ENCODE measurements at regions not wholly inside any gene's neighbourhood (a gene's known extent, or its start where the extent isn't known, plus 50 kb on each side); places are given as distances from the start of the nearest gene placed in this dataset.

DNA sequence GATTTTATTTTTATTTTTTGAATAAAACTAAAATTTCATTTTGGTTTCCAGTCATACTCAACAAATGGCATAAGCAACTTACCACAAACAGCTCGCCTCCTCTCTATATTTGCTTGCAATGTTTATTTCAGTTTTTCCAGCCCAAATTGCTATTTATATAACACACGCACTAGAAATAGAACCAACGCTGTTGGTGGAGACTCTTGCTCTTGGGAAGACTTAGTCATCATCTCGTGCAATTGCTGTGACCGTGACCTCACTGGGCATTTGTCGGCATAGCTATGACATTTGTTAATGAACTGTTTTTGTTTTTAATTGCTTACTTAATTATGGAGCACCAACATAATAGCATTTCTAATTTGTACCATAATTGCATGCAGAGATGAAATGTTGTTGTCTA, 153.1 kb upstream of the OTX2 start:
- 74 to 82% methylated on average over 6 of the region's 6 CpGs for WGBS, 2 donors
- H3K9me3 ChIP-seq: no peaks in the 10 kb centered on the region
- no peak overlapping the region for H3K4me3 ChIP-seq
- DNase-seq (no peak), ATAC-seq (ENCODE audit: low FRiP score in 2 of 2) (no peak)
- TF ChIP-seq CTCF (IDR thresholded peaks at IDR 0.05) (no peak), POLR2AphosphoS5 (IDR thresholded peaks at IDR 0.05) (no peak), POLR2A (IDR thresholded peaks at IDR 0.05) (no peak), EP300 (IDR thresholded peaks at IDR 0.05) (no peak)
- H3K36me3 ChIP-seq: no peaks in the 10 kb centered on the region
- H3K27me3 ChIP-seq: no peaks in the 10 kb centered on the region
- no peaks in the 10 kb centered on the region for H3K4me1 ChIP-seq
- H3K27ac ChIP-seq: no peak overlapping the region

- Histone ChIP-seq H3K27me3 (no peaks in the 10 kb centered on the region), H3K27ac (no peak overlapping the region), H3K9me3 (no peaks in the 10 kb centered on the region), H3K4me1 (no peaks in the 10 kb centered on the region), H3K36me3 (no peaks in the 10 kb centered on the region), H3K4me3 (no peak overlapping the region)
- no peak for TF ChIP-seq CTCF (IDR thresholded peaks at IDR 0.05)
- TF ChIP-seq POLR2AphosphoS5 (IDR thresholded peaks at IDR 0.05): no peak
- TF ChIP-seq POLR2A (IDR thresholded peaks at IDR 0.05): no peak
- no peak for TF ChIP-seq EP300 (IDR thresholded peaks at IDR 0.05)
- DNase-seq (no peak), ATAC-seq (ENCODE audit: low FRiP score in 2 of 2) (no peak)
- 64 to 73% methylated on average over 4 of the region's 4 CpGs for WGBS, 2 donors
Measured at GRCh38 chr14:56962444-56963080, 152.3 kb upstream of the OTX2 start.

DNA sequence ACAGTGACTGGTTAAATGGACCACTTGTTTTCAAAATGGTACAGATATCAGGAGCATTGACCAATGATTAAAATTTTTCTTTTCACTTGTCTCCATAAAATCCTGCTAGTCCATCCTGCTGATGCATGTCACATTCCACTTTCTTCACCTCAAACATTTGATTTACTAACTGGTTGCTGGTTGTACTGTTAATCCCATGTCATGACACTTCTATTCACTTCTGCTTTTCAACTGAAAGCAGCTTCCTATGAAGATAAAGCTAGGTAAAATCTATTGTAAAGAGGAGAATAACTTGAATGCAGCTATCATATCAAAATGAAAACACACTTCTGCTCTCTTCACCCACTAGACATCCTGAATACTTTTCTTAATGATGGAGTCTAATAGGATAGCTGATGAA, 149.6 kb upstream of the OTX2 start:
- TF ChIP-seq CTCF (IDR thresholded peaks at IDR 0.05) (no peak), POLR2AphosphoS5 (IDR thresholded peaks at IDR 0.05) (no peak), EP300 (IDR thresholded peaks at IDR 0.05) (no peak), POLR2A (IDR thresholded peaks at IDR 0.05) (no peak)
- H3K4me1 ChIP-seq: no peaks in the 10 kb centered on the region
- no peaks in the 10 kb centered on the region for H3K36me3 ChIP-seq
- H3K27me3 ChIP-seq: no peaks in the 10 kb centered on the region
- no peak overlapping the region for H3K4me3 ChIP-seq
- H3K27ac ChIP-seq: no peak overlapping the region
- DNase-seq (no peak), ATAC-seq (ENCODE audit: low FRiP score in 2 of 2) (no peak)
- H3K9me3 ChIP-seq: no peaks in the 10 kb centered on the region

- no peaks in the 10 kb centered on the region for H3K27me3 ChIP-seq
- TF ChIP-seq EP300 (IDR thresholded peaks at IDR 0.05): no peak
- TF ChIP-seq POLR2AphosphoS5 (IDR thresholded peaks at IDR 0.05): no peak
- TF ChIP-seq CTCF (IDR thresholded peaks at IDR 0.05): no peak
- no peak for TF ChIP-seq POLR2A (IDR thresholded peaks at IDR 0.05)
- no peaks in the 10 kb centered on the region for H3K4me1 ChIP-seq
- no peak overlapping the region for H3K4me3 ChIP-seq
- H3K9me3 ChIP-seq: no peaks in the 10 kb centered on the region
- no peak overlapping the region for H3K27ac ChIP-seq
- H3K36me3 ChIP-seq: no peaks in the 10 kb centered on the region
- DNase-seq: no peak
- no peak for ATAC-seq (ENCODE audit: low FRiP score in 2 of 2)
Measured at GRCh38 chr14:56959121-56959520, 148.8 kb upstream of the OTX2 start.

- Histone ChIP-seq H3K4me3 (no peak overlapping the region), H3K27me3 (no peaks in the 10 kb centered on the region), H3K9me3 (no peaks in the 10 kb centered on the region), H3K4me1 (no peaks in the 10 kb centered on the region), H3K36me3 (no peaks in the 10 kb centered on the region), H3K27ac (no peak overlapping the region)
- no peak for TF ChIP-seq POLR2A (IDR thresholded peaks at IDR 0.05)
- TF ChIP-seq CTCF (IDR thresholded peaks at IDR 0.05): no peak
- no peak for TF ChIP-seq POLR2AphosphoS5 (IDR thresholded peaks at IDR 0.05)
- no peak for TF ChIP-seq EP300 (IDR thresholded peaks at IDR 0.05)
- DNase-seq: no peak
- 58 to 66% methylated on average over 2 of the region's 2 CpGs for WGBS, 2 donors
- no peak for ATAC-seq (ENCODE audit: low FRiP score in 2 of 2)
Measured at GRCh38 chr14:56956182-56956581, 145.9 kb upstream of the OTX2 start.
